WTC11 (cell line): ENCODE measurements at regions not wholly inside any gene's neighbourhood (a gene's known extent, or its start where the extent isn't known, plus 50 kb on each side); places are given as distances from the start of the nearest gene placed in this dataset.

ENCODE experiments used
- MYBL2 ChIP-seq: sonication (generic); formaldehyde crosslinking; IDR thresholded peaks from 2 replicates; pipeline ENCODE4 v1.8.1; 2023; ENCODE audit warnings: mild to moderate bottlenecking, moderate library complexity, missing genetic modification reagents
- TF ChIP-seq, protein P1 (sequence below): fragments of 200-600 bp; IDR thresholded peaks from 2 replicates; pipeline ENCODE4 v1.8.0; 2022; ENCODE audit warnings: antibody characterized with exemption
- TF ChIP-seq, protein P2 (sequence below): sonication (generic); formaldehyde crosslinking; IDR thresholded peaks from 2 replicates; pipeline ENCODE4 v1.8.1; 2022; ENCODE audit warnings: low read depth, mild to moderate bottlenecking, moderate library complexity, missing genetic modification reagents, borderline replicate concordance

DNA sequence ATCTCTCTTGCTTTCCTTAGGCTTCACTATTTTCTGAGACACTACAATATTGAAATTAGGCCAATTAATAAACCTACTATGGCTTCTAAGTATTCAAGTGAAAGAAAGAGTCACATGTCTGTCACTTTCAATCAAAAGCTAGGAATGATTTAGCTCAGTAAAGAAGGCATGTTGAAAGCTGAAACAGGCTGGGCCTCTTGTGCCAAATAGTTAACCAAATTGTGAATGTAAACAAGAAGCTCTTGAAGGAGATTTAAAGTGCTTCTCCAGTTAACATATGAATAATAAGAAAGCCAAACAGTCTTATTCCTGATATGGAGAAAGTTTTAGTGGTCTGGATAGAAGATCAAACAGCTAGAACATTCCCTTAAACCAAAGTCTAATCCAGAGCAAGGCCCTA lies 236.3 kb downstream of the OTOR start:
- TF ChIP-seq, protein P1, sequence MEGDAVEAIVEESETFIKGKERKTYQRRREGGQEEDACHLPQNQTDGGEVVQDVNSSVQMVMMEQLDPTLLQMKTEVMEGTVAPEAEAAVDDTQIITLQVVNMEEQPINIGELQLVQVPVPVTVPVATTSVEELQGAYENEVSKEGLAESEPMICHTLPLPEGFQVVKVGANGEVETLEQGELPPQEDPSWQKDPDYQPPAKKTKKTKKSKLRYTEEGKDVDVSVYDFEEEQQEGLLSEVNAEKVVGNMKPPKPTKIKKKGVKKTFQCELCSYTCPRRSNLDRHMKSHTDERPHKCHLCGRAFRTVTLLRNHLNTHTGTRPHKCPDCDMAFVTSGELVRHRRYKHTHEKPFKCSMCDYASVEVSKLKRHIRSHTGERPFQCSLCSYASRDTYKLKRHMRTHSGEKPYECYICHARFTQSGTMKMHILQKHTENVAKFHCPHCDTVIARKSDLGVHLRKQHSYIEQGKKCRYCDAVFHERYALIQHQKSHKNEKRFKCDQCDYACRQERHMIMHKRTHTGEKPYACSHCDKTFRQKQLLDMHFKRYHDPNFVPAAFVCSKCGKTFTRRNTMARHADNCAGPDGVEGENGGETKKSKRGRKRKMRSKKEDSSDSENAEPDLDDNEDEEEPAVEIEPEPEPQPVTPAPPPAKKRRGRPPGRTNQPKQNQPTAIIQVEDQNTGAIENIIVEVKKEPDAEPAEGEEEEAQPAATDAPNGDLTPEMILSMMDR: no peak
- no peak for TF ChIP-seq MYBL2
- TF ChIP-seq, protein P2, sequence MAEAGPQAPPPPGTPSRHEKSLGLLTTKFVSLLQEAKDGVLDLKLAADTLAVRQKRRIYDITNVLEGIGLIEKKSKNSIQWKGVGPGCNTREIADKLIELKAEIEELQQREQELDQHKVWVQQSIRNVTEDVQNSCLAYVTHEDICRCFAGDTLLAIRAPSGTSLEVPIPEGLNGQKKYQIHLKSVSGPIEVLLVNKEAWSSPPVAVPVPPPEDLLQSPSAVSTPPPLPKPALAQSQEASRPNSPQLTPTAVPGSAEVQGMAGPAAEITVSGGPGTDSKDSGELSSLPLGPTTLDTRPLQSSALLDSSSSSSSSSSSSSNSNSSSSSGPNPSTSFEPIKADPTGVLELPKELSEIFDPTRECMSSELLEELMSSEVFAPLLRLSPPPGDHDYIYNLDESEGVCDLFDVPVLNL: no peak
